Endothelial cell (in vitro differentiated cells): ENCODE measurements at regions not wholly inside any gene's neighbourhood (a gene's known extent, or its start where the extent isn't known, plus 50 kb on each side); places are given as distances from the start of the nearest gene placed in this dataset.
"Not testable (repeated sequence)": the region's sequence is repeated elsewhere in the genome, so short reads cannot be mapped to it uniquely, and the experiment has no call there.

Source experiments
- DNase-seq: peaks from one replicate; pipeline ENCODE4 v3.0.0; 2021; ENCODE audit warnings: low spot score
- H3K27ac Mint-ChIP-seq: one replicate; pipeline ENCODE4 v1.8.0; 2021; ENCODE audit warnings: mixed read lengths, inconsistent platforms; ENCODE audit not compliant: unreplicated experiment
- H3K27me3 Mint-ChIP-seq: one replicate; pipeline ENCODE4 v1.8.0; 2021; ENCODE audit warnings: mild to moderate bottlenecking, moderate library complexity, mixed read lengths, inconsistent platforms; ENCODE audit not compliant: unreplicated experiment
- H3K36me3 Mint-ChIP-seq: one replicate; pipeline ENCODE4 v1.8.0; 2021; ENCODE audit warnings: mild to moderate bottlenecking, low read depth, mixed read lengths, inconsistent platforms; ENCODE audit not compliant: unreplicated experiment
- H3K4me1 Mint-ChIP-seq: one replicate; pipeline ENCODE4 v1.8.0; 2021; ENCODE audit warnings: mild to moderate bottlenecking, mixed read lengths, inconsistent platforms; ENCODE audit not compliant: unreplicated experiment
- H3K4me3 Mint-ChIP-seq: one replicate; pipeline ENCODE4 v1.8.0; 2021; ENCODE audit warnings: mild to moderate bottlenecking, mixed read lengths, inconsistent platforms; ENCODE audit not compliant: unreplicated experiment
- H3K9me3 Mint-ChIP-seq: one replicate; pipeline ENCODE4 v1.8.0; 2021; ENCODE audit warnings: mixed read lengths, inconsistent platforms; ENCODE audit not compliant: unreplicated experiment
- TF ChIP-seq, protein P1 (sequence below): fragments of 200-600 bp; sonication (generic); IDR thresholded peaks from one replicate; pipeline ENCODE4 v1.5.0; 2021; ENCODE audit warnings: antibody characterized with exemption; ENCODE audit not compliant: unreplicated experiment

DNA sequence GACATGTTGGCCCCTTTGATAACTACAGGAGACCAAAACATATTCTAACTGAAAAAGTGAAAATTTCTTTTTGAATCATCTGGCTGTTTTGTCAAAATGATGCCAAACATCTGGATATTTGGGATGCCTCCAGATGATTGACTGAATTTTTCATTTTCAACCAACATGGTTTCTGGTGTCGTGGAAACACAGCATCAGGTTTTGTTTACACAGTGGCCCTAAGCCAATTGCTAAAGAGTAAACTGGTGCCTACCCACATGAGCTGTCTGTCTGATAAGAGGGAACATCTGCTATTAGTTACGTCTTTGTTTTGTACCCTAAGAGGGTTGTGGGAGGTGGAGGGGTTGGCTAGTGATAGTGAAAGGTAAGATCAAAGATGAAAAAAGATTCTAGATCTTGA is 204.8 kb downstream of the KCNK2 start:
- Mint-ChIP-seq H3K36me3 (no peaks in the 10 kb centered on the region), H3K27ac (no peak overlapping the region), H3K9me3 (no peaks in the 10 kb centered on the region), H3K4me3 (no peak overlapping the region), H3K27me3 (no peaks in the 10 kb centered on the region), H3K4me1 (peaks cover 3% of the 10 kb centered on the region)
- TF ChIP-seq, protein P1, sequence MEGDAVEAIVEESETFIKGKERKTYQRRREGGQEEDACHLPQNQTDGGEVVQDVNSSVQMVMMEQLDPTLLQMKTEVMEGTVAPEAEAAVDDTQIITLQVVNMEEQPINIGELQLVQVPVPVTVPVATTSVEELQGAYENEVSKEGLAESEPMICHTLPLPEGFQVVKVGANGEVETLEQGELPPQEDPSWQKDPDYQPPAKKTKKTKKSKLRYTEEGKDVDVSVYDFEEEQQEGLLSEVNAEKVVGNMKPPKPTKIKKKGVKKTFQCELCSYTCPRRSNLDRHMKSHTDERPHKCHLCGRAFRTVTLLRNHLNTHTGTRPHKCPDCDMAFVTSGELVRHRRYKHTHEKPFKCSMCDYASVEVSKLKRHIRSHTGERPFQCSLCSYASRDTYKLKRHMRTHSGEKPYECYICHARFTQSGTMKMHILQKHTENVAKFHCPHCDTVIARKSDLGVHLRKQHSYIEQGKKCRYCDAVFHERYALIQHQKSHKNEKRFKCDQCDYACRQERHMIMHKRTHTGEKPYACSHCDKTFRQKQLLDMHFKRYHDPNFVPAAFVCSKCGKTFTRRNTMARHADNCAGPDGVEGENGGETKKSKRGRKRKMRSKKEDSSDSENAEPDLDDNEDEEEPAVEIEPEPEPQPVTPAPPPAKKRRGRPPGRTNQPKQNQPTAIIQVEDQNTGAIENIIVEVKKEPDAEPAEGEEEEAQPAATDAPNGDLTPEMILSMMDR = no peak
- no peak for DNase-seq

- no peaks in the 10 kb centered on the region for H3K27me3 Mint-ChIP-seq
- no peaks in the 10 kb centered on the region for H3K4me1 Mint-ChIP-seq
- H3K4me3 Mint-ChIP-seq = no peak overlapping the region
- TF ChIP-seq, protein P1 = no peak
- no peaks in the 10 kb centered on the region for H3K9me3 Mint-ChIP-seq
- H3K27ac Mint-ChIP-seq = no peak overlapping the region
- DNase-seq = no peak
- H3K36me3 Mint-ChIP-seq = no peaks in the 10 kb centered on the region
Measured at GRCh38 chr1:215290018-215290417, 207.5 kb downstream of the KCNK2 start.

DNA sequence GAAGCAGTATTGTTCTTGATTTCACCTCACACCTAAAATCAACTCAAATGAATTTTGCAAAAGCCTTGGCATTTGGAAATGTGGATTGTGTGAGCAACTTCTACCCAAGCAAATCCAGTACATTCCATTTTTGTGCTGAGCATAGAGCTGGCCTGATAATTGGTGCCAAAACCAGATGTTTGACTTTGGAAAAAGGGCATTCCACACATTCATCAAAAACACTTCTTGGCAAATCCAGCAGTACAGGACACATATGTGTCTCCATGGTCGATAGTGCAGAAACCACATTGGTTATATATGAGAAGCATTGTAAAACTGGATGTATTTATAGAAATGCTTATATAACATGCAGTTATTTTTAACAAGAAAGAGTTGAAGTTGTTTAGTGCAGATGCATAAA is 210.4 kb downstream of the KCNK2 start:
- TF ChIP-seq, protein P1 = no peak
- H3K27me3 Mint-ChIP-seq = no peaks in the 10 kb centered on the region
- H3K36me3 Mint-ChIP-seq = no peaks in the 10 kb centered on the region
- no peak overlapping the region for H3K27ac Mint-ChIP-seq
- DNase-seq = no peak
- peaks cover 4% of the 10 kb centered on the region for H3K4me1 Mint-ChIP-seq
- no peak overlapping the region for H3K4me3 Mint-ChIP-seq
- H3K9me3 Mint-ChIP-seq = peaks cover 5% of the 10 kb centered on the region

DNA sequence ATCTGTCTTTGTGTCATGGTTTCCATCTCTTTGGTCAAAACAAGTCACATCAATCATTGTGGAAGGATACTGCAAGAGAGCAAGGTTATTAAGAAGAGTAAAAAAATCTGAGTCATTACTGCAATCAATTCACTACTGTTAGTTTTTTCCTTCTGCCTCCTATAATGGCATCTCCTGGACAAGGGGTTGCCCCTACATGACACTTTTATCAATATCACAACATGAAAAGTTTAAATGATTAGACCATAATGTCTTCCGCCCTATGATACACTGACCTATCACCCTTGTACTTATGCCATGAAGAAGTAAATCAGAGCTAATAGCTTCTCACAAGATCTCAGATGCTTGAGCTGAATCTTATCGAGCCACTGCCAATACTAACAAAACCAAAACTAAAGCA is 223.9 kb downstream of the KCNK2 start:
- Mint-ChIP-seq H3K36me3 (no peaks in the 10 kb centered on the region), H3K4me1 (peaks cover 6% of the 10 kb centered on the region), H3K27ac (no peak overlapping the region), H3K9me3 (no peaks in the 10 kb centered on the region), H3K27me3 (peaks cover 3% of the 10 kb centered on the region), H3K4me3 (no peak overlapping the region)
- TF ChIP-seq, protein P1 = no peak
- no peak for DNase-seq

DNA sequence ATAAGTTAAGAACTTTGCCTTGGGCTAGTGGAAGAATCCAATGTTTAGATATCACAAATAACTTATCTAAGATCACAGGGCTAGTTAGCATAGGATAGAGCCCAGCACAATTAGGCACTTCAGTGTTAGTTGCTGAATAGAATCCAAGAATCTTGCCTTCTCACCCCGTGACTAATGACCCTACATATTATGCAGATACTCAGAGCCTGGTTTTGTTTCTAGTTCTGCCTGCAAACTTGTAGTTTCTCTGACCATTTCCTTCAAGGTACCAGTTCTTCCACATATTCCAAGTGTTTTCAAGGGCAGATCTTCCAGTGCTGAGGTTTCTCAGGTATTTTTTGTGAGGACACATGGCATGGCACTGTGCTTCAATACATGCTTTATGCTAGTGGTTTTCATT is 239.3 kb downstream of the KCNK2 start:
- no peak overlapping the region for H3K27ac Mint-ChIP-seq
- TF ChIP-seq, protein P1 = no peak
- H3K27me3 Mint-ChIP-seq = peaks cover 2% of the 10 kb centered on the region
- DNase-seq = no peak
- no peaks in the 10 kb centered on the region for H3K36me3 Mint-ChIP-seq
- no peaks in the 10 kb centered on the region for H3K4me1 Mint-ChIP-seq
- H3K9me3 Mint-ChIP-seq = no peaks in the 10 kb centered on the region
- no peak overlapping the region for H3K4me3 Mint-ChIP-seq

DNA sequence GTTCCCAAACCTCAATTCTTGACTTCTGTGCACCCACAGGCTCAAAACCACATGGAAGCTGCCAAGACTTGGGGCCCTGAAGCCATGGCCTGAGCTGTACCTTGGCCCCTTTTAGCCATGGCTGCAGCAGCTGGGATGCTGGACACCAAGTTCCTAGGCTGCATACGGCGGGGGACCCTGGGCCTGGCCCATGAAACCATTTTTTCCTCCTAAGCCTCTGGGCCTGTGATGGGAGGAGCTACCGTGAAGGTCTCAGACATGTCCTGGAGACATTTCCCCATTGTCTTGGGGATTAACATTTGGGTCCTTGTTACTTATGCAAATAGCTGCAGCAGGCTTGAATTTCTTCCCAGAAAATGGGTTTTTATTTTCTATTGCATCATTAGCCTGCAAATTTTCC is 241.5 kb downstream of the KCNK2 start:
- not testable (repeated sequence) for H3K4me1 Mint-ChIP-seq, DNase-seq, H3K27me3 Mint-ChIP-seq, H3K27ac Mint-ChIP-seq, H3K36me3 Mint-ChIP-seq, H3K4me3 Mint-ChIP-seq, H3K9me3 Mint-ChIP-seq
